Spleen (tissue), 11 donors: ENCODE measurements at regions not wholly inside any gene's neighbourhood (a gene's known extent, or its start where the extent isn't known, plus 50 kb on each side); places are given as distances from the start of the nearest gene placed in this dataset.

Source experiments
- DNase-seq: peaks from one replicate; pipeline ENCODE4 v3.0.0-alpha.2; 2020
- H3K27ac ChIP-seq, 8 donors: fragments of 200-600 bp; sonication (generic) in 7 of 8; 1 replicate in 4 of 8; 2 replicates in 4 of 8; pipeline versions ENCODE4 v1.5.0 to v1.8.0; 2016 to 2021; ENCODE audit warnings: inconsistent platforms in 4 of 8, mild to moderate bottlenecking in 4 of 8, moderate library complexity in 1 of 8
- H3K27me3 ChIP-seq, 7 donors: fragments of 200-600 bp; sonication (generic) in 6 of 7; replicated peaks in 1 of 7; 1 replicate in 4 of 7; 2 replicates in 3 of 7; pipeline versions ENCODE4 v1.5.0 to v1.8.0; 2016 to 2021; ENCODE audit warnings: inconsistent platforms in 3 of 7, mild to moderate bottlenecking in 1 of 7
- H3K36me3 ChIP-seq, 6 donors: fragments of 200-600 bp; sonication (generic) in 5 of 6; 1 replicate in 4 of 6; 2 replicates in 2 of 6; pipeline versions ENCODE4 v1.5.0 to v1.8.0; 2016 to 2021; ENCODE audit warnings: inconsistent platforms in 2 of 6
- H3K4me1 ChIP-seq, 6 donors: fragments of 200-600 bp; sonication (generic) in 5 of 6; 1 replicate in 3 of 6; 2 replicates in 3 of 6; pipeline versions ENCODE4 v1.5.0 to v1.8.0; 2016 to 2021; ENCODE audit warnings: inconsistent platforms in 3 of 6
- H3K4me3 ChIP-seq, 8 donors: fragments of 200-600 bp; sonication (generic) in 7 of 8; 1 replicate in 4 of 8; 2 replicates in 4 of 8; pipeline versions ENCODE4 v1.5.0 to v1.8.0; 2016 to 2021; ENCODE audit warnings: inconsistent platforms in 4 of 8, mild to moderate bottlenecking in 4 of 8, moderate library complexity in 2 of 8
- H3K9me3 ChIP-seq, 8 donors: fragments of 200-600 bp; sonication (generic) in 7 of 8; 1 replicate in 4 of 8; 2 replicates in 4 of 8; pipeline versions ENCODE4 v1.5.0 to v1.8.0; 2016 to 2021; ENCODE audit warnings: inconsistent platforms in 4 of 8
- POLR2A ChIP-seq, 3 donors: fragments of 450-650 bp; IDR thresholded peaks; one replicate each; pipeline ENCODE4 v1.5.1; 2017; ENCODE audit warnings: antibody characterized with exemption in 3 of 3, mild to moderate bottlenecking in 1 of 3
- POLR2AphosphoS5 ChIP-seq, 3 donors: sonication (generic); formaldehyde crosslinking; IDR thresholded peaks; one replicate each; pipeline ENCODE4 v1.5.1; 2017; ENCODE audit warnings: antibody characterized with exemption in 3 of 3
- WGBS, 5 donors: extraction: QIAGEN DNeasy Blood & Tissue Kit in 3 of 5; methylation state at CpG; one replicate each; pipeline versions ENCODE4 v1.1.5 to v1.1.7; 2013 to 2018; 5-methylcytosine and 5-hydroxymethylcytosine counted together
- intact Hi-C: fragments of 100-400 bp; cut with DNase I; formaldehyde crosslinking; loops from one replicate; pipeline ENCODE4 v1.15.0; 2023; ENCODE audit warnings: low total_unique reads
- TF ChIP-seq, protein P1 (sequence below), 11 experiments: fragments of 200-600 bp in 7 of 11; fragments of 450-650 bp in 4 of 11; sonication (generic) in 4 of 11; IDR thresholded peaks in 8 of 11; conservative IDR thresholded peaks in 3 of 11; 1 replicate in 7 of 11; 2 replicates in 4 of 11; pipeline versions ENCODE4 v1.4.0 to v1.8.0; 2016 to 2021; ENCODE audit warnings: antibody characterized with exemption in 11 of 11, inconsistent platforms in 4 of 11, mild to moderate bottlenecking in 1 of 11
- donor health status: healthy with polysubstance abuse.
- donor health status: DM: no; HTN: no; CAD: no; lungs with moderate emphysema.
- donor health status: DM: no; HTN: no; CAD: no.
- donor health status: Bipolar disorder and iron deficiency.
- donor health status: healthy.
- donor health status: DM: no; HTN: no; CAD: no.
- donor health status: DM: yes; HTN: yes; CAD: no.

DNA sequence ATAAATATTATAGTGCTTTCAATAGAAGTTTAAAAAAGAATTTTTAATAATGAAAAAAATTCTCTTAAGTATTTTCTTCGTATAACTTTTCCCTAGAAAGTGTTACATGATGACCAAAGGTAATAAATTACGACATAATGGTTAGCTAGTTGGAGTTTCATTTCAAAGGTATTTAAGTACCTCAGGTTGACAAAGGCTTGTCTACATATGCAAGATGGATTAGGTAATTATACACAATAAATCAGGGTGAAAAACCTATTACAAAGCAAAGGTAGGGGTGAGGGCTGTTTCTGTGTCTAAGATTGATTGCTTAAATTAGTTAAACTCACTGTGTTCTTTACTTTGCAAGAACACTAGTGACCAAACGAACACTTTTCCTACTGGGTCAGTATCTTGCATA lies 508.5 kb upstream of the FAT1 start:
- H3K27me3 ChIP-seq: no peaks in the 10 kb centered on the region
- TF ChIP-seq POLR2AphosphoS5 (IDR thresholded peaks at IDR 0.05) (no peak), POLR2A (IDR thresholded peaks at IDR 0.05) (no peak)
- TF ChIP-seq, protein P1, sequence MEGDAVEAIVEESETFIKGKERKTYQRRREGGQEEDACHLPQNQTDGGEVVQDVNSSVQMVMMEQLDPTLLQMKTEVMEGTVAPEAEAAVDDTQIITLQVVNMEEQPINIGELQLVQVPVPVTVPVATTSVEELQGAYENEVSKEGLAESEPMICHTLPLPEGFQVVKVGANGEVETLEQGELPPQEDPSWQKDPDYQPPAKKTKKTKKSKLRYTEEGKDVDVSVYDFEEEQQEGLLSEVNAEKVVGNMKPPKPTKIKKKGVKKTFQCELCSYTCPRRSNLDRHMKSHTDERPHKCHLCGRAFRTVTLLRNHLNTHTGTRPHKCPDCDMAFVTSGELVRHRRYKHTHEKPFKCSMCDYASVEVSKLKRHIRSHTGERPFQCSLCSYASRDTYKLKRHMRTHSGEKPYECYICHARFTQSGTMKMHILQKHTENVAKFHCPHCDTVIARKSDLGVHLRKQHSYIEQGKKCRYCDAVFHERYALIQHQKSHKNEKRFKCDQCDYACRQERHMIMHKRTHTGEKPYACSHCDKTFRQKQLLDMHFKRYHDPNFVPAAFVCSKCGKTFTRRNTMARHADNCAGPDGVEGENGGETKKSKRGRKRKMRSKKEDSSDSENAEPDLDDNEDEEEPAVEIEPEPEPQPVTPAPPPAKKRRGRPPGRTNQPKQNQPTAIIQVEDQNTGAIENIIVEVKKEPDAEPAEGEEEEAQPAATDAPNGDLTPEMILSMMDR (IDR thresholded peaks at IDR 0.05 in 8 of 11, conservative IDR thresholded peaks at IDR 0.05 in 3 of 11): no peak
- H3K9me3 ChIP-seq: peaks cover 0 to 5% (median 0%) of the 10 kb centered on the region in 8 donors
- no peaks in the 10 kb centered on the region for H3K4me1 ChIP-seq
- no peaks in the 10 kb centered on the region for H3K36me3 ChIP-seq
- intact Hi-C loops: no loop called here
- DNase-seq: no peak
- no peak overlapping the region for H3K27ac ChIP-seq
- no peak overlapping the region for H3K4me3 ChIP-seq
- WGBS, 5 donors: 50 to 69% (median 59%) methylated on average over 3 of the region's 3 CpGs

DNA sequence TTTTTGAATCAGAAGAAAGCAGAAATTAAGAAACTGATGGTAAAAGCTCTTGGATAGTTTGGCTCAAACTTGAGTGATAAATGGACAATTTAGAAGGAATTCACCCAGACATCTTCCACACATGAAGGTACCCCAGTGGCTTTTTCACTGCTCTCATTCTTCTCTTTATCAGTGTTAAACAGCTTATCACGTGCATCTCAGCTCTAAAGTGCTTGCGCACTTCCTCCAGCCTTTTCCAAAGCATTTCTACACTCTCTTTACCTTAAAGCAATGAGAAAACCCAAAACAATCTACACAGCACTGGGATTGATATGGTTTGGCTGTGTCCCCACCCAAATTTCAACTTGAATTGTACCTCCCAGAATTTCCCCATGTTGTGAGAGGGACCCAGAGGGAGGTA lies 509.1 kb upstream of the FAT1 start:
- peaks cover 0 to 5% (median 0%) of the 10 kb centered on the region in 8 donors for H3K9me3 ChIP-seq
- H3K4me3 ChIP-seq: no peak overlapping the region
- H3K4me1 ChIP-seq: no peaks in the 10 kb centered on the region
- no peak for DNase-seq
- TF ChIP-seq POLR2A (IDR thresholded peaks at IDR 0.05) (no peak), POLR2AphosphoS5 (IDR thresholded peaks at IDR 0.05) (no peak)
- TF ChIP-seq, protein P1 (IDR thresholded peaks at IDR 0.05 in 8 of 11, conservative IDR thresholded peaks at IDR 0.05 in 3 of 11): no peak
- no peaks in the 10 kb centered on the region for H3K36me3 ChIP-seq
- no peaks in the 10 kb centered on the region for H3K27me3 ChIP-seq
- intact Hi-C loops: no loop called here
- H3K27ac ChIP-seq: no peak overlapping the region
- 35 to 64% (median 59%) methylated on average over 2 of the region's 2 CpGs for WGBS, 5 donors

DNA sequence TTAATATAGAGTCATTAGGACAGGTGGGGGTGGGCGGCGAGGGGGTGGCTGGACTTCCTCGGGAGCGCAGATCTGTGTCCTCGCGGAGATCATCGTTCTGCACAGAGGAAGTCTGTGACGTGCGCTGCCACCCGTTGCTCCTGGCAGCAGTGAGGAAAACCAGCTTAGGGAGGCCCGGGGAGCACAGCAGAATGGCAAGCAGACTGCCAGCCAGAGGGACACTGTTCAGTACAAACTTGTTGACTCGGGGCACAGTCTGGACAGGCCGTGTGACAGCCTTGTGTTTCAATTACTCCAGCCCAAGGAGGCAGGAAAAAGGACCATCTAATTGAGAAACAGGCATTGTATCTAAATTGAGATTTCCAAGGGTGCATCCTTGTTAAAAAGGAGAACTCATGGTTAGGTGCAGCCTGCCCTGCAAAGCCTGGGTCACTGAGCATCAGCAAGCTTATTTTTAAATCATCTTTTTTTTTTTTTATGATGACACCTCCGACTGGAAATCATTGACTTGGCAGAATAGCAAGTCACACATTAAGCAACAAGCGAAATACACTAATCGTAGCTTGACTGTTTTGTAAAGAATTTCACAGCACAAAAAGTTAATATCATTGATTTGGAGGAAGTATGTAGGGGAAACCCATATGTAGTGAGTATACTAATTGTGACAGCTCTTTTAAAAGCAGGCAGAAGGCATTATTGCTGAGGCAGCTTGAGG lies 512.0 kb upstream of the FAT1 start:
- Histone ChIP-seq H3K27me3 (no peaks in the 10 kb centered on the region), H3K4me1 (no peaks in the 10 kb centered on the region), H3K9me3 (peaks cover 0 to 4% (median 0%) of the 10 kb centered on the region in 8 donors), H3K4me3 (no peak overlapping the region), H3K36me3 (no peaks in the 10 kb centered on the region), H3K27ac (no peak overlapping the region)
- DNase-seq: no peak
- 76 to 85% (median 80%) methylated on average over 16 of the region's 16 CpGs for WGBS, 5 donors
- TF ChIP-seq POLR2A (IDR thresholded peaks at IDR 0.05) (no peak), POLR2AphosphoS5 (IDR thresholded peaks at IDR 0.05) (no peak)
- TF ChIP-seq, protein P1 (IDR thresholded peaks at IDR 0.05 in 8 of 11, conservative IDR thresholded peaks at IDR 0.05 in 3 of 11): no peak
- intact Hi-C loops: no loop called here

DNA sequence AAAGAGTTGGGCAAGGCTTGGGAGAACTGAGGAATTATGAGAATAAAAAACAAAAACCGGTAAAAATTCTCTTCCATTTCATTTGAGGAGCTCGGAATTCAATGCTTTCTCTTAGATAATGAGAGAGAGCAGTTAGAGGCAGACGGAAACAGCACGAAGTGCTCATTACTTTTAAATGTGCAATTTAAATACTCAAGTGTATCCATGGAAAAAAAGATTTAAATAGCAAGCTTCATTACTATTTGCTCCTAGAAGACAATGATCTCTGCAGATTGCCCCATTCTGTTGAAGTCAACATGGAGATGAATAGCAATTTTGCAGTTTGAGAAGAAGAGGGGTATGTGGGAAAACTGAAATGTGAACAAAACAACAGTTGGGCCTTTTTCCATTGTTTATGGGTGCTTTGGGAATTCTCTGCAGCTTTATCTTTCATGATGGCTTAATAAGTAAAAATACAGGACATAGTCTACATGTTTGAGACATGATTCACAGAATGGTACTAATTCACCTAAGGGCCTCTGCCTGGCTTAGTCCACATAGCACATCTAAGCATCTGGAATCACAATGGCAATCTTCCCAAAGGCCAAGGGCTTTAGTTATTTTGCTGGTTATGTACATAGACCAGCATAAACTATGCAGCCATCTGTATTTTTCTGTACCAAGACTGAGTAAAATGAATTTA lies 512.7 kb upstream of the FAT1 start:
- Histone ChIP-seq H3K36me3 (no peaks in the 10 kb centered on the region), H3K27ac (no peak overlapping the region), H3K4me1 (no peaks in the 10 kb centered on the region), H3K4me3 (no peak overlapping the region), H3K27me3 (no peaks in the 10 kb centered on the region), H3K9me3 (peaks cover 0 to 9% (median 0%) of the 10 kb centered on the region in 8 donors)
- intact Hi-C loops: no loop called here
- DNase-seq: no peak
- no peak for TF ChIP-seq POLR2AphosphoS5 (IDR thresholded peaks at IDR 0.05)
- TF ChIP-seq, protein P1 (IDR thresholded peaks at IDR 0.05 in 8 of 11, conservative IDR thresholded peaks at IDR 0.05 in 3 of 11): no peak
- TF ChIP-seq POLR2A (IDR thresholded peaks at IDR 0.05): no peak
- WGBS, 5 donors: 77 to 80% (median 78%) methylated on average over 4 of the region's 4 CpGs
